H1 (cell line): ENCODE measurements at regions not wholly inside any gene's neighbourhood (a gene's known extent, or its start where the extent isn't known, plus 50 kb on each side); places are given as distances from the start of the nearest gene placed in this dataset.

Experiments used
- CTCF ChIA-PET: fragments of 300-600 bp; sonication (Branson Sonifier 250); formaldehyde crosslinking; loops from one replicate; lab custom pipeline; 2021; ENCODE audit not compliant: partially characterized antibody; lab: Charles Lee
- POLR2A ChIA-PET: fragments of 300-600 bp; sonication (Branson Sonifier 250); formaldehyde crosslinking; loops from one replicate; lab custom pipeline; 2021; ENCODE audit warnings: inconsistent platforms; ENCODE audit not compliant: partially characterized antibody; lab: Charles Lee
- DNase-seq, 2 experiments: peaks; one replicate each; pipeline versions ENCODE4 v3.0.0 to v3.0.0-alpha.2; 2010 to 2022; ENCODE audit warnings: low spot score in 2 of 2, low read depth in 1 of 2, mixed read lengths in 1 of 2
- FAIRE-seq: peaks from 2 replicates; lab custom pipeline; 2011; peaks lifted over from hg19 to GRCh38; lab: Jason Lieb, UNC
- H2AFZ ChIP-seq: 2 replicates; pipeline ENCODE4 v1.8.1; 2012; ENCODE audit warnings: low read length, inconsistent platforms
- H2AK5ac ChIP-seq: 2 replicates; pipeline ENCODE4 v1.6.1; 2013; ENCODE audit warnings: low read depth, low read length
- H2BK120ac ChIP-seq: replicated peaks from 2 replicates; pipeline ENCODE3; 2013; ENCODE audit warnings: low read depth, low read length, inconsistent platforms
- H2BK12ac ChIP-seq: 2 replicates; pipeline ENCODE4 v1.6.1; 2013; ENCODE audit warnings: low read depth, low read length
- H2BK15ac ChIP-seq: 2 replicates; pipeline ENCODE4 v1.6.1; 2013; ENCODE audit warnings: low read length
- H2BK20ac ChIP-seq: 2 replicates; pipeline ENCODE4 v1.6.1; 2013; ENCODE audit warnings: low read length
- H2BK5ac ChIP-seq: 2 replicates; pipeline ENCODE4 v1.6.1; 2013; ENCODE audit warnings: low read depth, low read length
- H3K14ac ChIP-seq: 2 replicates; pipeline ENCODE4 v1.6.1; 2013; ENCODE audit warnings: inconsistent platforms; ENCODE audit not compliant: insufficient read length
- H3K18ac ChIP-seq: 2 replicates; pipeline ENCODE4 v1.6.1; 2013; ENCODE audit warnings: low read length; ENCODE audit errors: extremely low read depth
- H3K23ac ChIP-seq: 2 replicates; pipeline ENCODE4 v1.6.1; 2013; ENCODE audit warnings: inconsistent platforms; ENCODE audit not compliant: insufficient read length
- H3K23me2 ChIP-seq: 2 replicates; pipeline ENCODE4 v1.6.1; 2013; ENCODE audit warnings: low read depth, low read length
- H3K27ac ChIP-seq: 2 replicates; pipeline ENCODE4 v1.6.1; 2011; ENCODE audit warnings: low read depth, low read length, inconsistent platforms
- H3K27me3 ChIP-seq, 4 experiments: replicated peaks in 1 of 4; 1 replicate in 1 of 4; 2 replicates in 3 of 4; pipeline versions ENCODE4 v1.6.1 to v1.8.1; 2011 to 2013; ENCODE audit warnings: low read length in 3 of 4, mild to moderate bottlenecking in 3 of 4, inconsistent platforms in 2 of 4, mixed read lengths in 2 of 4, moderate library complexity in 1 of 4; ENCODE audit not compliant: control insufficient read depth in 3 of 4, insufficient read depth in 3 of 4; ENCODE audit errors: extremely low read depth in 1 of 4
- H3K36me3 ChIP-seq, 4 experiments: 2 replicates each; pipeline versions ENCODE4 v1.6.1 to v1.8.1; 2011 to 2013; ENCODE audit warnings: mild to moderate bottlenecking in 4 of 4, low read length in 3 of 4, moderate library complexity in 2 of 4, control low read depth in 1 of 4, inconsistent platforms in 1 of 4; ENCODE audit not compliant: insufficient read depth in 4 of 4, control insufficient read depth in 2 of 4
- H3K4ac ChIP-seq: replicated peaks from 2 replicates; pipeline ENCODE3; 2013; ENCODE audit warnings: low read length, low read depth, mixed read lengths, inconsistent platforms; ENCODE audit not compliant: insufficient read length
- H3K4me1 ChIP-seq, 4 experiments: replicated peaks in 1 of 4; 1 replicate in 1 of 4; 2 replicates in 3 of 4; pipeline versions ENCODE4 v1.6.1 to v1.8.1; 2011 to 2013; ENCODE audit warnings: low read length in 3 of 4, inconsistent platforms in 2 of 4, mixed read lengths in 1 of 4; ENCODE audit not compliant: insufficient read depth in 4 of 4, control insufficient read depth in 3 of 4
- H3K4me2 ChIP-seq, 2 experiments: 2 replicates each; pipeline versions ENCODE4 v1.6.1 to v1.8.1; 2011 to 2013; ENCODE audit warnings: low read depth in 2 of 2, low read length in 2 of 2, control low read depth in 1 of 2, inconsistent platforms in 1 of 2, mild to moderate bottlenecking in 1 of 2; ENCODE audit not compliant: insufficient read depth in 1 of 2
- H3K4me3 ChIP-seq, 4 experiments: fragments of 200-600, 300-600 bp in 1 of 4; sonication (generic), shearing (Covaris generic), sonication (Bioruptor Twin) in 1 of 4; 2 replicates each; pipeline versions ENCODE4 v1.5.1 to v1.8.1; 2011 to 2016; ENCODE audit warnings: low read length in 4 of 4, low read depth in 3 of 4, control low read depth in 2 of 4, inconsistent platforms in 2 of 4, mild to moderate bottlenecking in 2 of 4, mixed read lengths in 1 of 4, moderate library complexity in 1 of 4; ENCODE audit not compliant: insufficient read depth in 2 of 4; ENCODE audit errors: extremely low read depth in 1 of 4
- H3K56ac ChIP-seq: replicated peaks from 2 replicates; pipeline ENCODE3; 2013; ENCODE audit warnings: low read depth, mild to moderate bottlenecking, mixed read lengths, low read length, inconsistent platforms; ENCODE audit not compliant: insufficient read length
- H3K79me1 ChIP-seq: 2 replicates; pipeline ENCODE4 v1.6.1; 2013; ENCODE audit warnings: low read depth, low read length, control low read depth
- H3K79me2 ChIP-seq, 2 experiments: 2 replicates each; pipeline versions ENCODE4 v1.6.1 to v1.8.1; 2012 to 2013; ENCODE audit warnings: low read length in 2 of 2, mild to moderate bottlenecking in 2 of 2, inconsistent platforms in 1 of 2; ENCODE audit not compliant: insufficient read depth in 2 of 2, control insufficient read depth in 1 of 2
- H3K9ac ChIP-seq, 4 experiments: replicated peaks in 1 of 4; 1 replicate in 1 of 4; 2 replicates in 3 of 4; pipeline versions ENCODE4 v1.6.1 to v1.8.1; 2011 to 2013; ENCODE audit warnings: low read depth in 3 of 4, low read length in 3 of 4, control low read depth in 2 of 4, mild to moderate bottlenecking in 2 of 4, moderate library complexity in 2 of 4, inconsistent platforms in 1 of 4; ENCODE audit errors: extremely low read depth in 1 of 4
- H3K9me3 ChIP-seq, 2 experiments: 2 replicates each; pipeline versions ENCODE4 v1.6.1 to v1.8.1; 2012 to 2013; ENCODE audit warnings: mild to moderate bottlenecking in 2 of 2, moderate library complexity in 2 of 2, control low read depth in 1 of 2, inconsistent platforms in 1 of 2, low read depth in 1 of 2, low read length in 1 of 2, mixed read lengths in 1 of 2; ENCODE audit not compliant: insufficient read depth in 2 of 2
- H4K20me1 ChIP-seq, 2 experiments: replicated peaks in 1 of 2; 2 replicates each; pipeline versions ENCODE3 to v1.8.1; 2011 to 2013; ENCODE audit warnings: inconsistent platforms in 2 of 2, low read length in 2 of 2, mild to moderate bottlenecking in 1 of 2; ENCODE audit not compliant: insufficient read depth in 2 of 2, control insufficient read depth in 1 of 2
- H4K5ac ChIP-seq: 2 replicates; pipeline ENCODE4 v1.6.1; 2013; ENCODE audit warnings: low read length, low read depth, mixed read lengths, inconsistent platforms; ENCODE audit not compliant: insufficient read length
- H4K8ac ChIP-seq: 2 replicates; pipeline ENCODE4 v1.8.0; 2013; ENCODE audit warnings: mild to moderate bottlenecking, moderate library complexity, low read length, inconsistent platforms; ENCODE audit not compliant: insufficient read depth; ENCODE audit errors: extremely low read depth
- H4K91ac ChIP-seq: replicated peaks from 2 replicates; pipeline ENCODE3; 2013; ENCODE audit warnings: low read length, mixed read lengths, inconsistent platforms; ENCODE audit not compliant: insufficient read length
- GTF2F1 ChIP-seq: IDR thresholded peaks from 2 replicates; pipeline ENCODE4 v1.6.1; 2012; ENCODE audit warnings: low read depth, low read length, improper control_type of control experiment, borderline replicate concordance
- YY1 ChIP-seq: IDR thresholded peaks from 2 replicates; pipeline ENCODE4 v1.6.1; 2011; ENCODE audit warnings: low read depth, mild to moderate bottlenecking, low read length
- WGBS, 2 experiments: shearing (Covaris generic) in 1 of 2; methylation state at CpG; one replicate each; pipeline versions ENCODE4 v1.1.6 to v1.1.7; 2013 to 2015; ENCODE audit warnings: low lambda C conversion rate in 2 of 2, mixed read lengths in 2 of 2, inconsistent platforms in 1 of 2, low coverage in 1 of 2, missing lambda C conversion rate in 1 of 2; ENCODE audit not compliant: insufficient replicate concordance in 2 of 2, insufficient coverage in 1 of 2, insufficient read length in 1 of 2; ENCODE audit errors: extremely low coverage in 1 of 2, missing lambda C conversion rate in 1 of 2; 5-methylcytosine and 5-hydroxymethylcytosine counted together

- H4K5ac ChIP-seq: no peak overlapping the region
- no peaks in the 10 kb centered on the region; the same call in 1 of the 2 replicates for H3K23me2 ChIP-seq
- peaks cover 4 to 7% of the 10 kb centered on the region in 2 experiments; a peak in 2 of 4 replicates for H3K9me3 ChIP-seq
- no peak overlapping the region for H3K4me3 ChIP-seq
- H3K9ac ChIP-seq: no peak overlapping the region
- H3K36me3 ChIP-seq: no peaks in the 10 kb centered on the region
- H3K27me3 ChIP-seq: peaks cover 0 to 2% (median 0%) of the 10 kb centered on the region in 4 experiments; a peak in 1 of 7 replicates
- no peak overlapping the region for H3K56ac ChIP-seq
- H4K91ac ChIP-seq: no peak overlapping the region
- H2BK15ac ChIP-seq: no peak overlapping the region
- no peak overlapping the region for H2BK20ac ChIP-seq
- FAIRE-seq: no peak
- no peak overlapping the region for H3K14ac ChIP-seq
- no peak overlapping the region for H3K23ac ChIP-seq
- no peak overlapping the region for H2AFZ ChIP-seq
- H3K27ac ChIP-seq: no peak overlapping the region
- no peak overlapping the region for H2BK5ac ChIP-seq
- H2BK12ac ChIP-seq: no peak overlapping the region
- no peak overlapping the region for H2AK5ac ChIP-seq
- no peak overlapping the region for H2BK120ac ChIP-seq
- no peak overlapping the region for H3K4ac ChIP-seq
- POLR2A ChIA-PET: no interaction called here
- H3K18ac ChIP-seq: no peak overlapping the region
- H3K4me1 ChIP-seq: no peaks in the 10 kb centered on the region
- H3K4me2 ChIP-seq: no peak overlapping the region
- H4K8ac ChIP-seq: no peak overlapping the region
- CTCF ChIA-PET: interaction anchor here (0.5 to 5.9 kb wide), 25 partner anchors 11 to 436 kb away, joined by 3 to 74 read pairs (median 4); no protein-coding TSS in a partner anchor
- TF ChIP-seq YY1: no peak
- TF ChIP-seq GTF2F1: no peak
- H4K20me1 ChIP-seq: no peaks in the 10 kb centered on the region
- DNase-seq: no peak
- no peaks in the 10 kb centered on the region for H3K79me1 ChIP-seq
- WGBS, 2 experiments: 81% methylated on average over 16 of the region's 16 CpGs; no CpG with 5 or more reads in 1 of the 2 experiments
- no peaks in the 10 kb centered on the region for H3K79me2 ChIP-seq
Measured at GRCh38 chr6:165883851-165884640, 221.0 kb upstream of the PDE10A start.
